Peyer's patch (tissue), 4 donors: ENCODE measurements at regions not wholly inside any gene's neighbourhood (a gene's known extent, or its start where the extent isn't known, plus 50 kb on each side); places are given as distances from the start of the nearest gene placed in this dataset.
"Not testable (repeated sequence)": the region's sequence is repeated elsewhere in the genome, so short reads cannot be mapped to it uniquely, and the experiment has no call there.

Experiments used
- DNase-seq, 3 donors: peaks; one replicate each; pipeline ENCODE4 v3.0.0-alpha.2; 2017 to 2019
- H3K27ac ChIP-seq, 4 donors: fragments of 200-600 bp; sonication (generic); one replicate each; pipeline ENCODE4 v1.5.1; 2016 to 2019
- H3K27me3 ChIP-seq, 2 donors: fragments of 200-600 bp; sonication (generic); one replicate each; pipeline ENCODE4 v1.5.1; 2019
- H3K36me3 ChIP-seq, 3 donors: fragments of 200-600 bp; sonication (generic); one replicate each; pipeline ENCODE4 v1.5.1; 2016 to 2019
- H3K4me1 ChIP-seq, 4 donors: fragments of 200-600 bp; sonication (generic); one replicate each; pipeline ENCODE4 v1.5.1; 2016 to 2019
- H3K4me3 ChIP-seq, 4 donors: fragments of 200-600 bp; sonication (generic); 1 replicate in 3 of 4; 2 replicates in 1 of 4; pipeline ENCODE4 v1.5.1; 2016 to 2019; ENCODE audit warnings: mild to moderate bottlenecking in 1 of 4
- H3K9me3 ChIP-seq, 4 donors: fragments of 200-600 bp; sonication (generic); one replicate each; pipeline ENCODE4 v1.5.1; 2016 to 2019; ENCODE audit warnings: mild to moderate bottlenecking in 1 of 4
- POLR2A ChIP-seq, 2 donors: fragments of 450-650 bp; IDR thresholded peaks; one replicate each; pipeline ENCODE4 v1.5.1; 2017; ENCODE audit warnings: antibody characterized with exemption in 2 of 2, mild to moderate bottlenecking in 2 of 2, moderate library complexity in 2 of 2
- TF ChIP-seq, protein P1 (sequence below), 6 experiments: fragments of 450-650 bp in 4 of 6; fragments of 200-600 bp in 2 of 6; sonication (generic) in 1 of 6; IDR thresholded peaks; one replicate each; pipeline ENCODE4 v1.5.1; 2017 to 2019; ENCODE audit warnings: antibody characterized with exemption in 6 of 6, mild to moderate bottlenecking in 3 of 6, moderate library complexity in 1 of 6

DNA sequence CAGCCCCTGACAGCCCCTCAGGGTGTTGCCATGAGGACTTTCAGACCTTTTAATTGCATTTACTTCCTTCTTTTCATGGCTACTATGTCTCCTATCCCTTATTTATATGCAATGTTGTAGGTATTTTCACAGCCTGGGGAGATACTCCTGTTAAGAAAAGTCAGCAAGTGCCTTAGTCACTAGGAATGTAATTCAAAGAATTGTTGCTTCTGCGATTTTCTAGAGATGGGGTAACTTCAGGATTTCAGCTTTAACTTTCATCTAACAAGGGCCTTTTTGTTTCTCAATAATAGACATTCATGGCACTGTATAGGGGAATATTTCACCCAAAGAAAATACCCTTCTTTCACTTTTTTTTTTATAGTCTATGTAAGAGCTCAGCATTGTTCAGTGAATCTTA lies 533.3 kb upstream of the MIS18BP1 start:
- Histone ChIP-seq H3K27me3 (no peaks in the 10 kb centered on the region), H3K36me3 (no peaks in the 10 kb centered on the region), H3K9me3 (peaks cover 0 to 12% (median 1%) of the 10 kb centered on the region in 4 donors), H3K4me3 (no peak overlapping the region), H3K4me1 (no peaks in the 10 kb centered on the region), H3K27ac (no peak overlapping the region)
- TF ChIP-seq POLR2A (IDR thresholded peaks at IDR 0.05): no peak
- TF ChIP-seq, protein P1, sequence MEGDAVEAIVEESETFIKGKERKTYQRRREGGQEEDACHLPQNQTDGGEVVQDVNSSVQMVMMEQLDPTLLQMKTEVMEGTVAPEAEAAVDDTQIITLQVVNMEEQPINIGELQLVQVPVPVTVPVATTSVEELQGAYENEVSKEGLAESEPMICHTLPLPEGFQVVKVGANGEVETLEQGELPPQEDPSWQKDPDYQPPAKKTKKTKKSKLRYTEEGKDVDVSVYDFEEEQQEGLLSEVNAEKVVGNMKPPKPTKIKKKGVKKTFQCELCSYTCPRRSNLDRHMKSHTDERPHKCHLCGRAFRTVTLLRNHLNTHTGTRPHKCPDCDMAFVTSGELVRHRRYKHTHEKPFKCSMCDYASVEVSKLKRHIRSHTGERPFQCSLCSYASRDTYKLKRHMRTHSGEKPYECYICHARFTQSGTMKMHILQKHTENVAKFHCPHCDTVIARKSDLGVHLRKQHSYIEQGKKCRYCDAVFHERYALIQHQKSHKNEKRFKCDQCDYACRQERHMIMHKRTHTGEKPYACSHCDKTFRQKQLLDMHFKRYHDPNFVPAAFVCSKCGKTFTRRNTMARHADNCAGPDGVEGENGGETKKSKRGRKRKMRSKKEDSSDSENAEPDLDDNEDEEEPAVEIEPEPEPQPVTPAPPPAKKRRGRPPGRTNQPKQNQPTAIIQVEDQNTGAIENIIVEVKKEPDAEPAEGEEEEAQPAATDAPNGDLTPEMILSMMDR (IDR thresholded peaks at IDR 0.05): no peak
- no peak for DNase-seq

DNA sequence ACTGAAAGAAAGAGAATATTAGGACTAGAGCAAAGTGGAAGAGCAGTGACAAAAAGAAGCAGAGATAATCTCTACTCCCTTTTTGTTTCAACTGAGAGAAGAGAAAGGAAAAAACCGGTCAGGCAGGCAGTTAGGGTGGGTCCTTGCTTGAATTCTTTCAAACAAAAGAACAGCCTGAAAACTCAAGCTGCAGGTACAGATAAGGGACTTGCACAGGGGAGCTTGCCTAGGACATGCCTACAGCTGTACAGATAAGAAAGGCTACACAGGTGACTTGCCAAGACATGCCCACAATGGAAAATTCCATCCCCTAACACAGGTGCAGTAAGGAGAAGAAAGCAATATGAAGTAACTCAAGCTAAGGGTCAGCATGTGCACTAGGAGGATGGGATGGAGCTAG lies 532.2 kb upstream of the MIS18BP1 start:
- Histone ChIP-seq H3K4me3 (no peak overlapping the region), H3K9me3 (peaks cover 0 to 12% (median 1%) of the 10 kb centered on the region in 4 donors), H3K27ac (no peak overlapping the region), H3K36me3 (no peaks in the 10 kb centered on the region), H3K4me1 (no peaks in the 10 kb centered on the region), H3K27me3 (no peaks in the 10 kb centered on the region)
- no peak for TF ChIP-seq POLR2A (IDR thresholded peaks at IDR 0.05)
- TF ChIP-seq, protein P1 (IDR thresholded peaks at IDR 0.05): no peak
- DNase-seq: no peak

DNA sequence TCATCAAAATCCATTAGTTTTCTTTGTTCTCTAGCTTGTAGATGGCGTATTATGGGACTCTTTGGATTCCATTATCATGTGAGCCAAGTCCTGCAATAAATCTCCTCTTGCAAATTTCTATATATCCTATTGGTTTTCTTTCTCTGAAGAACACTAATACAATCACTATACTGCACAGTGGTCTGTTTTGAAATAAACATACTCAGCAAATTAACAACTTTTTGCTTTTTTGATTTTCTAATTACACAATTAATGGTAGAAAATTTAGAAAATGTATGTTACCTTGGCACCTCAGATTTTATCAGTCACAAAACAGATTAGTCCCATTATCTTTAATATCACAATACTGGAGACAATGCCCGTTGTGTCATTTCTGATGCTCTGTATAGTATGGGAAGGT lies 513.2 kb upstream of the MIS18BP1 start:
- H3K36me3 ChIP-seq: no peaks in the 10 kb centered on the region
- H3K27me3 ChIP-seq: no peaks in the 10 kb centered on the region
- TF ChIP-seq, protein P1 (IDR thresholded peaks at IDR 0.05): no peak
- no peak for TF ChIP-seq POLR2A (IDR thresholded peaks at IDR 0.05)
- no peaks in the 10 kb centered on the region for H3K9me3 ChIP-seq
- DNase-seq: no peak
- no peak overlapping the region for H3K27ac ChIP-seq
- no peak overlapping the region for H3K4me3 ChIP-seq
- no peaks in the 10 kb centered on the region for H3K4me1 ChIP-seq

DNA sequence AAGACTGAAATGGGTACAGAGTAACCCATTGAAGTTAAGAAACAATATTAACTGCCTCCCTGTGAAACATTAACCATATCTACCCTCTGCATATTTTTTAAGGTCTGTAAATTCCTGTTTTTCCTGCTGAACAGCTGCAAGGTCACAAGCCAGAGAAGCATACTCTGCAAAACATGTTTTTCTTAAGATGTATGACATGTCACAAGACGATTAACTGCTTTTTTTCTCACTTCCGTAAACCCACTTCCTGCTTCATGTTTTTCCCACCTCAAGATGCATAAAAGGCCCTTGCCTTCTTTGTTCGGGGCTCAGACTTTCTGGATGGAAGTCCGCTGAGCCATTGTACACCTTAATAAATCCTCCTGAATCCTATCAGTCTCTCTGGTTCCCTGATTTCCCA lies 504.7 kb upstream of the MIS18BP1 start:
- DNase-seq: no peak
- H3K27ac ChIP-seq: no peak overlapping the region
- H3K9me3 ChIP-seq: peaks cover 0 to 6% (median 0%) of the 10 kb centered on the region in 4 donors
- no peak overlapping the region for H3K4me3 ChIP-seq
- H3K4me1 ChIP-seq: no peaks in the 10 kb centered on the region
- no peaks in the 10 kb centered on the region for H3K27me3 ChIP-seq
- no peaks in the 10 kb centered on the region for H3K36me3 ChIP-seq
- TF ChIP-seq, protein P1 (IDR thresholded peaks at IDR 0.05): no peak
- no peak for TF ChIP-seq POLR2A (IDR thresholded peaks at IDR 0.05)

DNA sequence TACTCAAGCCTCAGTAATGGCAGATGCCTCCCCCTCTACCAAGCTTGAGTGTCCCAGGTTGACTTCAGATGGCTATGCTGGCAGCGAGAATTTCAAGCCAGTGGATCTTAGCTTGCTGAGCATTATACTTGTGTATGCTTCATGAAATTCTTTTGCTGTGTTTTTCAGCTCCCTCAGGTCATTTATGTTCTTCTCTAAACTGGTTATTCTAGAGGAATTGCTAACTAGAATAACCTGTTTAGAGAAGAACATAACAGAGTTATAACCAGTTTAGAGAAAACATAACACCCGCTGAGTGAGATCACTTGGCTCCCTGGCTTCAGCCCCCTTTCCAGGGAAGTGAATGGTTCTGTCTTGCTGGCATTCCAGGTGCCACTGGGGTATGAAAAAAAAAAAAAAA lies 503.4 kb upstream of the MIS18BP1 start:
- H3K36me3 ChIP-seq, H3K27me3 ChIP-seq, H3K4me3 ChIP-seq, H3K4me1 ChIP-seq, H3K27ac ChIP-seq, DNase-seq, H3K9me3 ChIP-seq: not testable (repeated sequence)

DNA sequence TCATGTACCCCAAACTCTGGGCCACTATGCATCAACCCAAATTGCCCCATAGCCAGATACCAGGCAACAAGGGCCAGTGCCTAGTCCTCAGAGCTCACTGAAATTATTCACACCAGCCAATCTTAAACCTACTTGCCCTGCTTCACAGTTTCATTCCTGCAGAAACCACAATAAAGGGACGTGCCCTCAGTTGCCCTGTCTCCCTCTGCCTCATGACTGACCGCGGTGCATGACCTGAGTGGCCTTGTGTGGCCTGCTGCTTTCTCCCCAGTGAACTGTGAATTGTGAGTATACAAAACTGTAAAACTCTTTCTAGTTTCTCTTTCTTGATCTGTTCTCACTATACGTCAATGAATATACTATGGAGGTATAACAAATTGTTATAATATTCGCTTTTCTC lies 490.9 kb upstream of the MIS18BP1 start:
- no peak for DNase-seq
- H3K27ac ChIP-seq: no peak overlapping the region
- no peaks in the 10 kb centered on the region for H3K27me3 ChIP-seq
- H3K4me3 ChIP-seq: no peak overlapping the region
- no peaks in the 10 kb centered on the region for H3K36me3 ChIP-seq
- no peak for TF ChIP-seq POLR2A (IDR thresholded peaks at IDR 0.05)
- TF ChIP-seq, protein P1 (IDR thresholded peaks at IDR 0.05): no peak
- no peaks in the 10 kb centered on the region for H3K4me1 ChIP-seq
- H3K9me3 ChIP-seq: no peaks in the 10 kb centered on the region
